ENCODE measurements at regions not wholly inside any gene's neighbourhood (a gene's known extent, or its start where the extent isn't known, plus 50 kb on each side); places are given as distances from the start of the nearest gene placed in this dataset.

DNA sequence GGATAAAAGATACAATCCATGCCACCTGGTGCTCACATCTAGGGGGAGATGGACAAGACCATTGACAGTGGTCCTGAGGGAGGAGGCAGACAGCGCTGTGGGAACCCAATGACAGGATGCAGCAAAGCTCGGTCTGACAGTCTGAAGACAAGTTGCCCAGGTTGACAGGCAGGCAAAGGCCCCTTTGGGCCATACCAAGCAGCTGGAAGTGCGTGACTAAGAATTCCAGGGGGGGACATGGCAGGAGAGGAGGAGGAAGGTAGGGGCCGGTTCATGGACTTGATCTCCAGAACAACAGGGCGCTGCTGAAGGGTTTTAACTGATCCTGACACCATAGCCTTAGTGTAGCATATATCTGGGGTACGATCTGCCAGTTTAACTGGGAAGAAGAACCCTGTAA, 83.4 kb downstream of the RPLP1 start:
- TF ChIP-seq, protein P1, sequence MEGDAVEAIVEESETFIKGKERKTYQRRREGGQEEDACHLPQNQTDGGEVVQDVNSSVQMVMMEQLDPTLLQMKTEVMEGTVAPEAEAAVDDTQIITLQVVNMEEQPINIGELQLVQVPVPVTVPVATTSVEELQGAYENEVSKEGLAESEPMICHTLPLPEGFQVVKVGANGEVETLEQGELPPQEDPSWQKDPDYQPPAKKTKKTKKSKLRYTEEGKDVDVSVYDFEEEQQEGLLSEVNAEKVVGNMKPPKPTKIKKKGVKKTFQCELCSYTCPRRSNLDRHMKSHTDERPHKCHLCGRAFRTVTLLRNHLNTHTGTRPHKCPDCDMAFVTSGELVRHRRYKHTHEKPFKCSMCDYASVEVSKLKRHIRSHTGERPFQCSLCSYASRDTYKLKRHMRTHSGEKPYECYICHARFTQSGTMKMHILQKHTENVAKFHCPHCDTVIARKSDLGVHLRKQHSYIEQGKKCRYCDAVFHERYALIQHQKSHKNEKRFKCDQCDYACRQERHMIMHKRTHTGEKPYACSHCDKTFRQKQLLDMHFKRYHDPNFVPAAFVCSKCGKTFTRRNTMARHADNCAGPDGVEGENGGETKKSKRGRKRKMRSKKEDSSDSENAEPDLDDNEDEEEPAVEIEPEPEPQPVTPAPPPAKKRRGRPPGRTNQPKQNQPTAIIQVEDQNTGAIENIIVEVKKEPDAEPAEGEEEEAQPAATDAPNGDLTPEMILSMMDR (IDR thresholded peaks at IDR 0.05): no peak
- TF ChIP-seq TP53 (CRISPR knock-in tag; IDR thresholded peaks at IDR 0.05): no peak
- TF ChIP-seq, protein P2, sequence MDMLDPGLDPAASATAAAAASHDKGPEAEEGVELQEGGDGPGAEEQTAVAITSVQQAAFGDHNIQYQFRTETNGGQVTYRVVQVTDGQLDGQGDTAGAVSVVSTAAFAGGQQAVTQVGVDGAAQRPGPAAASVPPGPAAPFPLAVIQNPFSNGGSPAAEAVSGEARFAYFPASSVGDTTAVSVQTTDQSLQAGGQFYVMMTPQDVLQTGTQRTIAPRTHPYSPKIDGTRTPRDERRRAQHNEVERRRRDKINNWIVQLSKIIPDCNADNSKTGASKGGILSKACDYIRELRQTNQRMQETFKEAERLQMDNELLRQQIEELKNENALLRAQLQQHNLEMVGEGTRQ (CRISPR knock-in tag; IDR thresholded peaks at IDR 0.05): no peak
- no peak for TF ChIP-seq NR3C1 (CRISPR knock-in tag; conservative IDR thresholded peaks at IDR 0.05; ENCODE audit: low read depth)
- no peak for TF ChIP-seq CREM (CRISPR knock-in tag; IDR thresholded peaks at IDR 0.05)
- TF ChIP-seq, protein P3, sequence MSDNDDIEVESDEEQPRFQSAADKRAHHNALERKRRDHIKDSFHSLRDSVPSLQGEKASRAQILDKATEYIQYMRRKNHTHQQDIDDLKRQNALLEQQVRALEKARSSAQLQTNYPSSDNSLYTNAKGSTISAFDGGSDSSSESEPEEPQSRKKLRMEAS (CRISPR knock-in tag; IDR thresholded peaks at IDR 0.05): no peak
- TF ChIP-seq, protein P4, sequence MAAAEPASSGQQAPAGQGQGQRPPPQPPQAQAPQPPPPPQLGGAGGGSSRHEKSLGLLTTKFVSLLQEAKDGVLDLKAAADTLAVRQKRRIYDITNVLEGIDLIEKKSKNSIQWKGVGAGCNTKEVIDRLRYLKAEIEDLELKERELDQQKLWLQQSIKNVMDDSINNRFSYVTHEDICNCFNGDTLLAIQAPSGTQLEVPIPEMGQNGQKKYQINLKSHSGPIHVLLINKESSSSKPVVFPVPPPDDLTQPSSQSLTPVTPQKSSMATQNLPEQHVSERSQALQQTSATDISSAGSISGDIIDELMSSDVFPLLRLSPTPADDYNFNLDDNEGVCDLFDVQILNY (CRISPR knock-in tag; IDR thresholded peaks at IDR 0.05): no peak
- no peak for TF ChIP-seq SOX15 (CRISPR knock-in tag; IDR thresholded peaks at IDR 0.05)
- TF ChIP-seq ELF4 (CRISPR knock-in tag; IDR thresholded peaks at IDR 0.05; ENCODE audit: low read depth): no peak

Data from WTC11 (cell line).